HL-60 (cell line): ENCODE measurements at regions not wholly inside any gene's neighbourhood (a gene's known extent, or its start where the extent isn't known, plus 50 kb on each side); places are given as distances from the start of the nearest gene placed in this dataset.

ENCODE experiments used
- DNase-seq, 2 experiments: peaks; one replicate each; pipeline ENCODE4 v3.0.0-alpha.2; 2010 to 2020; ENCODE audit warnings: low read depth in 1 of 2, low spot score in 1 of 2
- H3K27ac ChIP-seq: fragments of 250-450 bp; sonication (Bioruptor Pico); replicated peaks from 2 replicates; pipeline ENCODE4 v1.5.1; 2020; ENCODE audit warnings: mild to moderate bottlenecking, moderate library complexity
- H3K27me3 ChIP-seq: fragments of 250-450 bp; sonication (Bioruptor Pico); 2 replicates; pipeline ENCODE4 v1.5.1; 2021; ENCODE audit warnings: mild to moderate bottlenecking, moderate library complexity; ENCODE audit not compliant: insufficient read depth, poor library complexity, severe bottlenecking
- H3K4me3 ChIP-seq: replicated peaks from 2 replicates; pipeline ENCODE4 v1.5.1; 2011; ENCODE audit warnings: mild to moderate bottlenecking, control low read depth, low read length; ENCODE audit not compliant: insufficient read depth
- CTCF ChIP-seq: IDR thresholded peaks from one replicate; pipeline ENCODE4 v1.5.1; 2011; ENCODE audit warnings: low read length, control low read depth, inconsistent platforms; ENCODE audit not compliant: insufficient read depth
- GABPA ChIP-seq: IDR thresholded peaks from 2 replicates; pipeline ENCODE4 v1.6.1; 2012; ENCODE audit warnings: low read depth
- POLR2AphosphoS5 ChIP-seq: IDR thresholded peaks from 2 replicates; pipeline ENCODE4 v1.6.1; 2012; ENCODE audit warnings: low read depth
- REST ChIP-seq: IDR thresholded peaks from 2 replicates; pipeline ENCODE4 v1.6.1; 2012; ENCODE audit warnings: low read depth; ENCODE audit not compliant: insufficient replicate concordance
- SPI1 ChIP-seq: IDR thresholded peaks from 2 replicates; pipeline ENCODE4 v1.6.1; 2012; ENCODE audit warnings: low read depth, mild to moderate bottlenecking, borderline replicate concordance

DNA sequence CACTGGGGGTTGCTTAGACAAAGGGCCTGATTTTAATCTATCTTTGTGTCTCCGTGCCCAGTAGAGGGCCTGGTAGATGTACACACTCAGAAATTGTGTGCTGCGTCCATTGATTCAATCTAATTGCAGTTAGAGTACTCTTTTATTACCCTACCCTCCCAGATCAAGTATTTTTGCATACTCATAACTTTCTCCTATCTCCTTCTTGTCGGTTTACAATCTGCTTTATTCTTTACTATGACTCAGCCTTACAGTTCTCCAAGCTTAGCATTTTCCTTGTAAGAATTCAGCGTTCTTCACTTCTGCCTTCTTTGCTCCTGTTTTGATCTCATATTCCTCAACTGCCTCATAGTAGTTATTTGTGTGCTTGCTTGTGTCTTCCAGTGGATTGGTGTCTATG lies 124.5 kb upstream of the ARRDC4 start:
- Histone ChIP-seq H3K27ac (no peak overlapping the region), H3K4me3 (no peak overlapping the region), H3K27me3 (no peaks in the 10 kb centered on the region)
- TF ChIP-seq CTCF = no peak
- no peak for TF ChIP-seq GABPA
- no peak for TF ChIP-seq POLR2AphosphoS5
- TF ChIP-seq REST = no peak
- TF ChIP-seq SPI1 = no peak
- DNase-seq = no peak

DNA sequence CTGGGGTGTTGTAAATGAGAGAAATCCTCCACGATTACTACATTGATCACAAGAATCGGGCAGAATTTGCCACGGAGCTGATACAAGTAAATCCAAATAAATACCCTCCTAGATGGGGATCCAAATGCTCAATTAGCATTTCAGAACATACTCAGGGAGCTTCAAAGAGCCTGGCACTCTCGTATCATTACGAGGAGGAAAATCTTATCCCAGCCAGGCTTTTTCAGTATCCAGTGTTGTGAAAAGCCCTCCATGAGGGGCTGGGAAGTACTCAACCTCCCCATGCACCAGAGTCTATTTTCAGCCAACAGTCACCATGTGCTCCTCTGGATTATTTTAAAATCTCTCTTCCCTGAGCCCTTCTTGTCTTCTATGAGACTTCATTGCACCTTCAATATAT lies 122.6 kb upstream of the ARRDC4 start:
- no peak overlapping the region for H3K27ac ChIP-seq
- no peak for TF ChIP-seq GABPA
- no peak for TF ChIP-seq REST
- TF ChIP-seq POLR2AphosphoS5 = no peak
- H3K27me3 ChIP-seq = peaks cover 3% of the 10 kb centered on the region

GRCh38 chr15:97838606-97839210 lies 121.8 kb upstream of the ARRDC4 start:
- H3K27ac ChIP-seq = no peak overlapping the region
- no peak for TF ChIP-seq CTCF
- TF ChIP-seq REST = no peak
- TF ChIP-seq GABPA = no peak
- no peak for TF ChIP-seq SPI1
- no peak for TF ChIP-seq POLR2AphosphoS5
- H3K27me3 ChIP-seq = peaks cover 3% of the 10 kb centered on the region
- DNase-seq = no peak
- H3K4me3 ChIP-seq = no peak overlapping the region

More for the DNA sequence above, 122.6 kb upstream of the ARRDC4 start:
- no peak overlapping the region for H3K4me3 ChIP-seq
- no peak for DNase-seq

GRCh38 chr15:97840501-97840900 lies 120.0 kb upstream of the ARRDC4 start:
- DNase-seq = no peak
- no peak overlapping the region for H3K4me3 ChIP-seq
- H3K27ac ChIP-seq = no peak overlapping the region
- no peak for TF ChIP-seq POLR2AphosphoS5
- no peak for TF ChIP-seq REST
- TF ChIP-seq SPI1 = no peak
- TF ChIP-seq CTCF = no peak
- no peak for TF ChIP-seq GABPA
- peaks cover 3% of the 10 kb centered on the region for H3K27me3 ChIP-seq
